ENCODE measurements at regions not wholly inside any gene's neighbourhood (a gene's known extent, or its start where the extent isn't known, plus 50 kb on each side); places are given as distances from the start of the nearest gene placed in this dataset.

- Histone ChIP-seq H3K4me1 (peaks cover 0 to 23% (median 0%) of the 10 kb centered on the region in 12 donors), H3K27me3 (no peaks in the 10 kb centered on the region), H3K9me3 (no peaks in the 10 kb centered on the region), H3K27ac (peak overlapping the region in 1 of 12 donors; percentile 8), H3K4me3 (no peak overlapping the region), H3K36me3 (no peaks in the 10 kb centered on the region)
- 9 to 31% (median 18%) methylated on average over 1 of the region's 1 CpG for WGBS, 4 donors
- no peak for TF ChIP-seq CTCF (IDR thresholded peaks at IDR 0.05)
- no peak for TF ChIP-seq POLR2A (IDR thresholded peaks at IDR 0.05)
- intact Hi-C loops (cut with DNase I): loop anchor here in 1 of 10 donors (5.0 kb wide), 1 partner anchor 36 kb away; no protein-coding TSS in a partner anchor
- DNase-seq (no peak), ATAC-seq (peak in 2 of 4 donors; percentile 10 to 30)
These were observed 83.3 kb upstream of the TNFAIP3 start for GRCh38 chr6:137783710-137784109.

GRCh38 chr6:137784583-137784982 lies 82.5 kb upstream of the TNFAIP3 start:
- intact Hi-C loops (cut with DNase I): loop anchor here in 1 of 10 donors (5.0 kb wide), 1 partner anchor 37 kb away; no protein-coding TSS in a partner anchor
- H3K4me1 ChIP-seq: peaks cover 0 to 23% (median 0%) of the 10 kb centered on the region in 12 donors
- no peaks in the 10 kb centered on the region for H3K27me3 ChIP-seq
- no peak overlapping the region for H3K27ac ChIP-seq
- WGBS, 4 donors: 51 to 100% (median 93%) methylated on average over 1 of the region's 1 CpG
- no peaks in the 10 kb centered on the region for H3K36me3 ChIP-seq
- ATAC-seq: no peak
- TF ChIP-seq POLR2A (IDR thresholded peaks at IDR 0.05) (no peak), CTCF (IDR thresholded peaks at IDR 0.05) (no peak)
- no peak for DNase-seq
- H3K4me3 ChIP-seq: no peak overlapping the region
- peaks cover 0 to 3% (median 0%) of the 10 kb centered on the region in 12 donors for H3K9me3 ChIP-seq

- Histone ChIP-seq H3K36me3 (no peaks in the 10 kb centered on the region), H3K9me3 (peaks cover 0 to 3% (median 0%) of the 10 kb centered on the region in 12 donors), H3K4me3 (no peak overlapping the region), H3K4me1 (peaks cover 0 to 25% (median 2%) of the 10 kb centered on the region in 12 donors), H3K27me3 (no peaks in the 10 kb centered on the region), H3K27ac (no peak overlapping the region)
- WGBS, 4 donors: 94 to 98% (median 96%) methylated on average over 2 of the region's 2 CpGs
- ATAC-seq: no peak
- DNase-seq: no peak
- intact Hi-C loops (cut with DNase I): no loop called here
- TF ChIP-seq CTCF (IDR thresholded peaks at IDR 0.05) (no peak), POLR2A (IDR thresholded peaks at IDR 0.05) (no peak)
These were observed 80.0 kb upstream of the TNFAIP3 start for GRCh38 chr6:137787016-137787415.

- WGBS, 4 donors: 93 to 98% (median 95%) methylated on average over 1 of the region's 1 CpG
- no peaks in the 10 kb centered on the region for H3K36me3 ChIP-seq
- no peak overlapping the region for H3K27ac ChIP-seq
- no peak overlapping the region for H3K4me3 ChIP-seq
- H3K27me3 ChIP-seq: no peaks in the 10 kb centered on the region
- no peak for ATAC-seq
- TF ChIP-seq CTCF (IDR thresholded peaks at IDR 0.05): no peak
- no peak for TF ChIP-seq POLR2A (IDR thresholded peaks at IDR 0.05)
- no peak for DNase-seq
- peaks cover 0 to 32% (median 2%) of the 10 kb centered on the region in 12 donors for H3K4me1 ChIP-seq
- intact Hi-C loops (cut with DNase I): no loop called here
- peaks cover 0 to 3% (median 0%) of the 10 kb centered on the region in 12 donors for H3K9me3 ChIP-seq
These were observed 78.8 kb upstream of the TNFAIP3 start for GRCh38 chr6:137788248-137788647.

Measured in heart left ventricle (tissue), 16 donors.